ENCODE measurements at regions not wholly inside any gene's neighbourhood (a gene's known extent, or its start where the extent isn't known, plus 50 kb on each side); places are given as distances from the start of the nearest gene placed in this dataset.

GRCh38 chr18:68466672-68467071 lies 248.2 kb downstream of the TMX3 start:
- TF ChIP-seq, protein P1, sequence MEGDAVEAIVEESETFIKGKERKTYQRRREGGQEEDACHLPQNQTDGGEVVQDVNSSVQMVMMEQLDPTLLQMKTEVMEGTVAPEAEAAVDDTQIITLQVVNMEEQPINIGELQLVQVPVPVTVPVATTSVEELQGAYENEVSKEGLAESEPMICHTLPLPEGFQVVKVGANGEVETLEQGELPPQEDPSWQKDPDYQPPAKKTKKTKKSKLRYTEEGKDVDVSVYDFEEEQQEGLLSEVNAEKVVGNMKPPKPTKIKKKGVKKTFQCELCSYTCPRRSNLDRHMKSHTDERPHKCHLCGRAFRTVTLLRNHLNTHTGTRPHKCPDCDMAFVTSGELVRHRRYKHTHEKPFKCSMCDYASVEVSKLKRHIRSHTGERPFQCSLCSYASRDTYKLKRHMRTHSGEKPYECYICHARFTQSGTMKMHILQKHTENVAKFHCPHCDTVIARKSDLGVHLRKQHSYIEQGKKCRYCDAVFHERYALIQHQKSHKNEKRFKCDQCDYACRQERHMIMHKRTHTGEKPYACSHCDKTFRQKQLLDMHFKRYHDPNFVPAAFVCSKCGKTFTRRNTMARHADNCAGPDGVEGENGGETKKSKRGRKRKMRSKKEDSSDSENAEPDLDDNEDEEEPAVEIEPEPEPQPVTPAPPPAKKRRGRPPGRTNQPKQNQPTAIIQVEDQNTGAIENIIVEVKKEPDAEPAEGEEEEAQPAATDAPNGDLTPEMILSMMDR (conservative IDR thresholded peaks at IDR 0.05 in 1 of 2, IDR thresholded peaks at IDR 0.05 in 1 of 2; ENCODE audit: extremely low read depth in 1 of 2, insufficient read depth in 1 of 2, low read depth in 1 of 2, low read length in 2 of 2) = no peak
- no peak for TF ChIP-seq EZH2 (IDR thresholded peaks at IDR 0.05; ENCODE audit: borderline replicate concordance, low read length)

Data from mammary epithelial cell (primary cell).